HepG2 (cell line): ENCODE measurements at regions not wholly inside any gene's neighbourhood (a gene's known extent, or its start where the extent isn't known, plus 50 kb on each side); places are given as distances from the start of the nearest gene placed in this dataset.

Source experiments
- CREB1 ChIP-seq, 2 experiments: fragments of 450-650 bp in 1 of 2; IDR thresholded peaks; 2 replicates each; pipeline ENCODE4 v1.6.1; 2016 to 2017; ENCODE audit warnings: control low read depth in 1 of 2, mild to moderate bottlenecking in 1 of 2, missing compliant biosample characterization in 1 of 2, missing genetic modification characterization in 1 of 2
- EZH2 ChIP-seq: conservative IDR thresholded peaks from 2 replicates; pipeline ENCODE4 v1.6.1; 2012; ENCODE audit warnings: mild to moderate bottlenecking, low read depth, low read length, moderate library complexity
- FOXJ3 ChIP-seq: sonication (generic); formaldehyde crosslinking; IDR thresholded peaks from 2 replicates; pipeline ENCODE4 v1.4.0; 2020; ENCODE audit warnings: missing genetic modification reagents, mild to moderate bottlenecking, borderline replicate concordance
- FOXK1 ChIP-seq: sonication (generic); formaldehyde crosslinking; IDR thresholded peaks from 2 replicates; pipeline ENCODE4 v1.4.0; 2020; ENCODE audit warnings: low read depth, missing genetic modification reagents, borderline replicate concordance
- HCFC1 ChIP-seq: fragments of 150-350 bp; IDR thresholded peaks from 2 replicates; pipeline ENCODE4 v1.6.1; 2014; ENCODE audit warnings: low read depth, low read length
- JUNB ChIP-seq: sonication (generic); formaldehyde crosslinking; IDR thresholded peaks from 2 replicates; pipeline ENCODE4 v1.8.0; 2022; ENCODE audit warnings: missing genetic modification reagents, mild to moderate bottlenecking, borderline replicate concordance
- POLR2A ChIP-seq, 2 experiments: IDR thresholded peaks; 2 replicates each; pipeline ENCODE4 v1.6.1; 2011; ENCODE audit warnings: low read depth in 2 of 2, low read length in 2 of 2, mild to moderate bottlenecking in 1 of 2, moderate library complexity in 1 of 2; ENCODE audit not compliant: insufficient read depth in 1 of 2
- ZBTB7A ChIP-seq: sonication (generic); formaldehyde crosslinking; IDR thresholded peaks from 2 replicates; pipeline ENCODE4 v1.8.0; 2022; ENCODE audit warnings: mild to moderate bottlenecking, missing genetic modification reagents
- ZNF616 ChIP-seq: sonication (generic); formaldehyde crosslinking; IDR thresholded peaks from 2 replicates; pipeline ENCODE4 v1.5.0; 2020; ENCODE audit warnings: low read depth, mild to moderate bottlenecking, missing genetic modification reagents

- TF ChIP-seq ZNF616: no peak
- TF ChIP-seq ZBTB7A: no peak
- no peak for TF ChIP-seq FOXK1 (CRISPR knock-in tag)
- TF ChIP-seq HCFC1: no peak
- TF ChIP-seq FOXJ3 (CRISPR knock-in tag): no peak
- no peak for TF ChIP-seq EZH2
- TF ChIP-seq POLR2A (IDR thresholded peaks at IDR 0.05; ENCODE audit: insufficient read depth in 1 of 2, low read depth in 2 of 2, low read length in 2 of 2): no peak
- no peak for TF ChIP-seq JUNB (CRISPR knock-in tag)
- TF ChIP-seq CREB1 (IDR thresholded peaks at IDR 0.05): no peak
- no peak for TF ChIP-seq CREB1 (CRISPR knock-in tag; IDR thresholded peaks at IDR 0.05)
Measured at GRCh38 chr3:80914854-80915253, 846.6 kb downstream of the GBE1 start.
